SK-N-SH (cell line): ENCODE measurements at regions not wholly inside any gene's neighbourhood (a gene's known extent, or its start where the extent isn't known, plus 50 kb on each side); places are given as distances from the start of the nearest gene placed in this dataset.

ENCODE experiments used
- CTCF ChIA-PET: fragments of 300-600, 350-600 bp; formaldehyde crosslinking; extraction: SDS; loops from one replicate; lab custom pipeline; 2021; lab: Yijun Ruan, JAX
- POLR2A ChIA-PET: fragments of 350-600 bp; sonication (Branson Sonifier 250); formaldehyde crosslinking; extraction: SDS; loops from one replicate; lab custom pipeline; 2020; ENCODE audit warnings: antibody characterized with exemption, inconsistent platforms; lab: Yijun Ruan, JAX
- DNase-seq: peaks from one replicate; pipeline ENCODE4 v3.0.0; 2012
- H2AFZ ChIP-seq: fragments of 200-600 bp; sonication (generic); 2 replicates; pipeline ENCODE4 v1.8.1; 2016; ENCODE audit warnings: antibody characterized with exemption, mild to moderate bottlenecking, low read depth
- H3F3A ChIP-seq: fragments of 200-600 bp; sonication (generic); replicated peaks from 2 replicates; pipeline ENCODE3; 2016; ENCODE audit warnings: antibody characterized with exemption, mild to moderate bottlenecking; ENCODE audit not compliant: insufficient read depth
- H3K27ac ChIP-seq, 2 experiments: fragments of 200-500 bp in 1 of 2; fragments of 200-600 bp in 1 of 2; sonication (Bioruptor generic) in 1 of 2; sonication (generic), shearing (Covaris generic) in 1 of 2; 2 replicates each; pipeline versions ENCODE4 v1.5.1 to v1.6.1; 2014 to 2016; ENCODE audit warnings: low read depth in 2 of 2, inconsistent platforms in 1 of 2, low read length in 1 of 2, mild to moderate bottlenecking in 1 of 2, mixed read lengths in 1 of 2
- H3K27me3 ChIP-seq: fragments of 200-600 bp; sonication (generic), shearing (Covaris generic); 2 replicates; pipeline ENCODE4 v1.6.1; 2016; ENCODE audit warnings: mixed run types; ENCODE audit not compliant: insufficient read depth
- H3K36me3 ChIP-seq, 2 experiments: fragments of 200-500 bp in 1 of 2; fragments of 200-600 bp in 1 of 2; sonication (Bioruptor generic) in 1 of 2; sonication (generic) in 1 of 2; replicated peaks in 1 of 2; 2 replicates each; pipeline versions ENCODE3 to v1.5.1; 2014 to 2016; ENCODE audit warnings: low read length in 1 of 2, mild to moderate bottlenecking in 1 of 2; ENCODE audit not compliant: insufficient read depth in 2 of 2, control insufficient read depth in 1 of 2
- H3K4me1 ChIP-seq, 2 experiments: fragments of 200-500 bp in 1 of 2; fragments of 200-600 bp in 1 of 2; sonication (Bioruptor generic) in 1 of 2; sonication (generic), shearing (Covaris generic) in 1 of 2; 2 replicates each; pipeline versions ENCODE4 v1.5.1 to v1.6.1; 2014 to 2016; ENCODE audit warnings: low read depth in 1 of 2, low read length in 1 of 2, mixed run types in 1 of 2; ENCODE audit not compliant: insufficient read depth in 2 of 2, control insufficient read depth in 1 of 2
- H3K4me2 ChIP-seq: fragments of 200-600 bp; sonication (generic), shearing (Covaris generic); 2 replicates; pipeline ENCODE4 v1.6.1; 2017; ENCODE audit warnings: mixed run types
- H3K4me3 ChIP-seq, 2 experiments: fragments of 200-500 bp in 1 of 2; fragments of 200-600 bp in 1 of 2; sonication (Bioruptor generic) in 1 of 2; sonication (generic), shearing (Covaris generic) in 1 of 2; 2 replicates each; pipeline versions ENCODE4 v1.5.1 to v1.8.1; 2014 to 2016; ENCODE audit warnings: low read depth in 2 of 2, inconsistent platforms in 1 of 2, low read length in 1 of 2, mild to moderate bottlenecking in 1 of 2, mixed read lengths in 1 of 2, moderate library complexity in 1 of 2
- H3K79me2 ChIP-seq: fragments of 200-600 bp; sonication (generic); 2 replicates; pipeline ENCODE4 v1.8.1; 2017; ENCODE audit warnings: mild to moderate bottlenecking; ENCODE audit not compliant: insufficient read depth
- H3K9ac ChIP-seq: fragments of 200-600 bp; sonication (generic); 2 replicates; pipeline ENCODE4 v1.6.1; 2017; ENCODE audit warnings: mixed run types
- H3K9me2 ChIP-seq: fragments of 200-600 bp; sonication (generic); 2 replicates; pipeline ENCODE4 v1.6.1; 2017; ENCODE audit warnings: mixed run types
- H3K9me3 ChIP-seq: fragments of 200-600 bp; sonication (generic); 2 replicates; pipeline ENCODE4 v1.6.1; 2017; ENCODE audit warnings: mixed run types, mild to moderate bottlenecking, moderate library complexity
- H4K20me1 ChIP-seq: fragments of 200-600 bp; sonication (generic); 2 replicates; pipeline ENCODE4 v1.6.1; 2017; ENCODE audit warnings: mild to moderate bottlenecking, mixed run types; ENCODE audit not compliant: insufficient read depth
- CHD2 ChIP-seq: fragments of 150-350 bp; IDR thresholded peaks from 2 replicates; pipeline ENCODE4 v1.6.1; 2018; ENCODE audit warnings: low read length; ENCODE audit not compliant: partially characterized antibody
- FOXM1 ChIP-seq: IDR thresholded peaks from 2 replicates; pipeline ENCODE4 v1.4.0; 2012; ENCODE audit warnings: low read depth, mild to moderate bottlenecking
- GATA2 ChIP-seq: sonication (generic); formaldehyde crosslinking; IDR thresholded peaks from 2 replicates; pipeline ENCODE4 v1.5.0; 2020; ENCODE audit warnings: mild to moderate bottlenecking, missing genetic modification reagents
- MXI1 ChIP-seq: IDR thresholded peaks from 2 replicates; pipeline ENCODE4 v1.6.1; 2012; ENCODE audit warnings: mild to moderate bottlenecking, low read depth, low read length, improper control_type of control experiment
- NFIC ChIP-seq: IDR thresholded peaks from 2 replicates; pipeline ENCODE4 v1.4.0; 2012; ENCODE audit warnings: borderline replicate concordance
- POLR2AphosphoS5 ChIP-seq: IDR thresholded peaks from 2 replicates; pipeline ENCODE4 v1.6.1; 2012; ENCODE audit warnings: low read depth, low read length
- RCOR1 ChIP-seq: fragments of 150-350 bp; IDR thresholded peaks from 2 replicates; pipeline ENCODE4 v1.6.1; 2017; ENCODE audit warnings: antibody characterized with exemption, low read length
- RFX5 ChIP-seq: IDR thresholded peaks from 2 replicates; pipeline ENCODE4 v1.6.1; 2012; ENCODE audit warnings: mild to moderate bottlenecking, improper control_type of control experiment, low read length
- SIN3A ChIP-seq: IDR thresholded peaks from 2 replicates; pipeline ENCODE4 v1.6.1; 2012; ENCODE audit warnings: low read depth, mild to moderate bottlenecking, low read length, moderate library complexity, borderline replicate concordance
- TCF12 ChIP-seq: IDR thresholded peaks from 2 replicates; pipeline ENCODE4 v1.4.0; 2012
- TEAD4 ChIP-seq: IDR thresholded peaks from 2 replicates; pipeline ENCODE4 v1.4.0; 2012; ENCODE audit warnings: mild to moderate bottlenecking, borderline replicate concordance; ENCODE audit not compliant: insufficient read depth
- WGBS: methylation state at CpG from one replicate; pipeline ENCODE4 v1.1.6; 2017; ENCODE audit warnings: low lambda C conversion rate; 5-methylcytosine and 5-hydroxymethylcytosine counted together
- small RNA-seq, 7 experiments: library from RNA; depleted of rRNA; stranded (forward); fragments of <200 nt; gene quantifications; one replicate each; pipeline ENCODE3, GENCODE V24; 2012

DNA sequence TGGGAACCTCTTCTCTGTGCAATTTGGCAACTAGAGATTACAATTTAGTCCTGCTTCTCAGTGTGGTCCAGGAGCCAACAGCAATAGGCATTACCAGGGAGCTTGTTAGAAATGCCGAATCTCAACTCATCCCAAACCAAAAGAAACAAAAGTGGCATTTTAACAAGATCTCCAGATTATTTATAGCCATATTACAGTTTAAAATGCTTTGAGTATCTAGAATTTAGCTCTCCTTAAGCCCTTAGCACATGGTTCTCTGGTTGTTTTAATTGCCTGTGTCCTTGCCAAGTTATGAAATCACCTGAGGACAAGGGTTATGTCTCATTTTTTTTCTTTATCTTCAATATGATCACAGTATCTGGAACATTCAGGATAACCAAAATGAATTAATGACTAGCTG, 51.6 kb upstream of the TAS2R1 start:
- Histone ChIP-seq H3F3A (no peaks in the 10 kb centered on the region), H3K36me3 (no peaks in the 10 kb centered on the region), H3K9me2 (no peaks in the 10 kb centered on the region), H3K9me3 (no peaks in the 10 kb centered on the region), H3K9ac (no peak overlapping the region), H3K27me3 (no peaks in the 10 kb centered on the region), H2AFZ (no peak overlapping the region), H3K79me2 (no peaks in the 10 kb centered on the region), H4K20me1 (no peaks in the 10 kb centered on the region), H3K27ac (no peak overlapping the region), H3K4me1 (no peaks in the 10 kb centered on the region; a peak in 1 of 4 replicates), H3K4me2 (no peak overlapping the region), H3K4me3 (no peak overlapping the region)
- 18% methylated on average over 1 of the region's 1 CpG for WGBS
- no peak for DNase-seq
- ChIA-PET CTCF (interaction anchor here (0.7 to 1.3 kb wide), 5 partner anchors 12 to 525 kb away, joined by 3 read pairs; no protein-coding TSS in a partner anchor), POLR2A (no interaction called here)
- TF ChIP-seq TEAD4 (no peak), SIN3A (no peak), TCF12 (no peak), RFX5 (no peak), CHD2 (no peak), MXI1 (no peak), RCOR1 (no peak), GATA2 (CRISPR knock-in tag) (no peak), POLR2AphosphoS5 (no peak), NFIC (no peak), FOXM1 (no peak)

Small RNA genes lying in the stretch of these regions (small RNA-seq; reads per million reads assigned to genes)
- gene AC034229.5 (0 reads per million in 7 experiments), gene AC034229.6 (0 reads per million in 7 experiments), gene AC091905.3 (0 reads per million in 7 experiments), gene AC091905.4 (0 reads per million in 7 experiments), gene RNA5SP177 (0 to 32.8 (median 0) reads per million in 7 experiments)
